Fibroblast of villous mesenchyme (primary cell): ENCODE measurements at regions not wholly inside any gene's neighbourhood (a gene's known extent, or its start where the extent isn't known, plus 50 kb on each side); places are given as distances from the start of the nearest gene placed in this dataset.
A peak's percentile ranks its signal among the peaks of the same experiment; 100 is the strongest.

Experiments used
- DNase-seq: peaks from one replicate; pipeline ENCODE4 v3.0.0-alpha.2; 2010; ENCODE audit warnings: low read depth
- H3K4me3 ChIP-seq: 2 replicates; pipeline ENCODE4 v1.5.1; 2011; ENCODE audit warnings: low read depth, mild to moderate bottlenecking, low read length
- TF ChIP-seq, protein P1 (sequence below): IDR thresholded peaks from 2 replicates; pipeline ENCODE4 v1.5.1; 2012; ENCODE audit warnings: low read depth, mild to moderate bottlenecking, low read length; ENCODE audit not compliant: insufficient read depth

DNA sequence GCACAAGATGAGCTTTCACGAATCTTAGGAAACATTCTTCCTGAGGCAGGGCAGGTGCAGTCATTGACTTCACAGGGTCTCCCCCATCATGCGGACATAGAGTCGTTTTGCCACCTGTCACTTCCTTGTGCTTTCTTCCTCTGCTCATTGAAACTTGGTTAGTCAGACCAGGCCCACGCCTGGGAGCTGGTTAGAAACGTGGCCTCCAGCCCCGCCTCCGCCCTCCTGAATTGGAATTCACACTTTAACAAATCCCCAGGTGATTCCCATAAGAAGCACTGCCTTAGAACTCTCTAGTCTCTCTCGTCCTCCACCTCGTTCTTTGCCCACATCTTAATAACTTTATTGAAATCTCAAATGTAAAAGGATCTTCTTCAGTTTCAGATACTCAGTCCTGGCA is 265.5 kb upstream of the FZD8 start:
- no peak overlapping the region for H3K4me3 ChIP-seq
- DNase-seq = no peak
- TF ChIP-seq, protein P1, sequence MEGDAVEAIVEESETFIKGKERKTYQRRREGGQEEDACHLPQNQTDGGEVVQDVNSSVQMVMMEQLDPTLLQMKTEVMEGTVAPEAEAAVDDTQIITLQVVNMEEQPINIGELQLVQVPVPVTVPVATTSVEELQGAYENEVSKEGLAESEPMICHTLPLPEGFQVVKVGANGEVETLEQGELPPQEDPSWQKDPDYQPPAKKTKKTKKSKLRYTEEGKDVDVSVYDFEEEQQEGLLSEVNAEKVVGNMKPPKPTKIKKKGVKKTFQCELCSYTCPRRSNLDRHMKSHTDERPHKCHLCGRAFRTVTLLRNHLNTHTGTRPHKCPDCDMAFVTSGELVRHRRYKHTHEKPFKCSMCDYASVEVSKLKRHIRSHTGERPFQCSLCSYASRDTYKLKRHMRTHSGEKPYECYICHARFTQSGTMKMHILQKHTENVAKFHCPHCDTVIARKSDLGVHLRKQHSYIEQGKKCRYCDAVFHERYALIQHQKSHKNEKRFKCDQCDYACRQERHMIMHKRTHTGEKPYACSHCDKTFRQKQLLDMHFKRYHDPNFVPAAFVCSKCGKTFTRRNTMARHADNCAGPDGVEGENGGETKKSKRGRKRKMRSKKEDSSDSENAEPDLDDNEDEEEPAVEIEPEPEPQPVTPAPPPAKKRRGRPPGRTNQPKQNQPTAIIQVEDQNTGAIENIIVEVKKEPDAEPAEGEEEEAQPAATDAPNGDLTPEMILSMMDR = no peak

DNA sequence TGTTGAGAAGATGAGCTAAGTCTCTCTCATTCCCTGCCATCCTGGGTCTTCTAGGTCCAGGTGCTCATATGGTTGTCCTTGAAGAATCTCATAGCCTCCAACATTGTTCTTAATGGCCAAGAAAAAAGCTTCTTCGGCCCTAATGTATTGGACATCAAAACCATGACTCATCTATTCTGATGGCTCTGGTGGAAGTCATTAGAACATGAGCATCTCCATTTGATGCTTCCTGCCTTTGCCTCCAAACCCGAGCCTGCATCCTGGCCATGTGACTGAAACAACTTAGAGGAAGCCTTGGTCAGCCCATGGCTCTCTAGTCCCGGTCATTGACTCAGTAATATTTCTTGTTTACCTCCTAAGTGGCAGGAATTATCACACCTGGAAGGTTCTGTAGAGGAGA is 264.1 kb upstream of the FZD8 start:
- H3K4me3 ChIP-seq = no peak overlapping the region
- DNase-seq = no peak
- TF ChIP-seq, protein P1 = no peak

DNA sequence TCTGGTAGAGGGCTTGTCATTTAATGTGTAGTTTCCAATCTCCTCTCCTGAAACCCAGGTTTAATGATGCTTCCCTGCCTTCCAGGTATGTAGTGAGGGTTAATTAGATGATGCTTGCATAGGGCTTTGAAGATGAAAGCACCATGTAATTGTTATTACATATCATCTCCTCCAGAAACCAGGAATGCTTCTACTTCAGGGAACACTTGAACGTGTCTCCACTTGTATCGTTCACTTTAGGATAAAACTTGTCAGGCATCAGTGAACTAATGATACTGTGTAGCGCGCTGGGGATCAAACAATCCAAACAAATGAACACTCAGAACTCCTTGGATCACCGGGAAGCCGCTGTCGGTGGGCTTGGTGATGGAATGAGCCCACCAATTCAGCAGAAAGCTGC is 260.9 kb upstream of the FZD8 start:
- no peak overlapping the region for H3K4me3 ChIP-seq
- no peak for DNase-seq
- TF ChIP-seq, protein P1 = no peak

DNA sequence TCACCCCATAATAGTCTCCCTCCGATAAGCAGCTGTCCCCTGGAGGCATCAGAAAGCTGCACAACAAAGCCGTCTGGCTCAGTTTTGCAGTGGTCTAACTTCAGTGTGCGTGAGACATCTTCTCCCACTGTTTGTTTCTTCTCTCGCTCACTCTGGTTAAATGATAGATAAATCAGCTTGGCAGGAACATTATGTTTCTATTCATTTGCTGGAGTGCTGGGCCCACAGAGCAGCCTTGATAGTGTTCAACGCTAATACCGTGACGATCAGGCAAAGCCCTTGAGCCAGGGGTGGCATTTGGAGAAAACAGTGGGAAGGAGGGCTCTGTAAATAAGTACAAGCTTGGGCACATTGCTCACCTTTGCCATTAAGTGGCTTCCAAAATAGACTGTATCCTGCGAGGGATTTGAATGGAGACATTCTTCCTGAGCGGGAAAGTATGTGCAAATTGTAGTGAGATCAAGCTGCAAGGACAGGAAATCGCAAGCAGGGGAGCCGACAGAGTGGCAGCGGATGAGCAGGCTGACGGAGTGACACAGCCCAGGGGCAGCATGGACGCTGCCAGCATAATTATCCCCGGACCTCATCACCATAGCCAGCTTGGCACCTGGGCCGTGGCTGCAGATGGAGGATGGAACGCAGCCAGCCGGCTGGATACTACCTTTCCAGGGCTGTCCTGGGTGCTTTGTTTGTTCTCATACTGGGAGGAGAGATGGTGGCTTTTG is 256.8 kb upstream of the FZD8 start:
- no peak overlapping the region for H3K4me3 ChIP-seq
- TF ChIP-seq, protein P1 = no peak
- DNase-seq = no peak

DNA sequence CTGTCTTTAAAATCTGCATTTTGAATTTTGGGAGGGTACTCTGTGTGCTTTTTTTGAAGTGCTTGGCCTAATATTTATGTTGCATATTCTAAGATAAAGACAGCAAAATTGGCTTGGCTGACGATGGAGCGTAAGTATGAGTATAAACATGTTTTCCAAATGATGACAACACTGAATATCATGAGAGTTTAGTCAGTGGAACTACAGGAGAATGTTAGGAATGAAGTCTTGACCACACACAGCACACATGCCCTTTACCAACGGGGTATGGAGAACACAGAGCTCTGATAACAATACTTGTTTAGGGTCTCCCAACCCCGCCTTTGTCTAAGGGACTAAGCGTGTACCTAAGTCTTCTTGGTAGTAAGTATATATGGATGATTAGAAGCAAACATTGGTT is 253.9 kb upstream of the FZD8 start:
- DNase-seq = peak; percentile 81
- no peak overlapping the region for H3K4me3 ChIP-seq
- TF ChIP-seq, protein P1 = no peak

DNA sequence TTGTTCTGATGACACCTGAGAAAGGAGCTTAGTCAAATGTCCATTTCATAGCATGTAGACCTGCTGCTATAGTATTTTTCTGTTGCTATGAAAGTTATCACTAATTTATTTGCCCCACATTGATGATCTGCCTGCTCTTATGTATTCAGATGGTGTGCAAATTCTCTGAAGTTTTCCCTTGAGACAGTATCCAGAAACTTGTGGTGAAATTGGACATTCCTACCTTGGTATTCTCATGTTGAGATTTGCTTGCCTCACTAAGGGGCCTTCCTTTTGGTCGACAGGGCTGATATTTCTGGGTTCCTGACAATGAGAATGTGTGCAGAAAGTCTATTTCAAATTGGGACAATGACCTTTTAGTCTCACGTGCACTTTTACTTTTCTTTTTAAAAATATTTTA is 253.2 kb upstream of the FZD8 start:
- no peak overlapping the region for H3K4me3 ChIP-seq
- TF ChIP-seq, protein P1 = no peak
- DNase-seq = no peak

DNA sequence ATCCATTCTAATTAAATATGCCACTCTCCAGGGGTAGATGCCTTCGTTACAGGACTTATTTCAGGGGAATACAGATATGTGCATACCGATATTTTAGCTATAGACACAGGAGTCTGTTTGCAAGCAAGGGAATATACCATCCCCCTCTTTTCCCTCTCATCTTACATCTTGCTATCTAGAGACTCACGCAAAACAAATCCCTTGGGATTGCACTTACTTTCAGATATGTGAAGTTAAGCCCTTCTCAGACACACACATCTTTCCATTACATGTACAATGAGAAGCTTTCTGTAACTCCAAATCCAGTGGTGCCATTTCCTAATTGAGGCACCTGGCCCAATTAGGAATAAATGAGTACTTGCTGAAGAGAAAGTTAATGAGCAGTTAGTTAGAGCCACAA is 250.4 kb upstream of the FZD8 start:
- DNase-seq = peak; percentile 77
- no peak overlapping the region for H3K4me3 ChIP-seq
- TF ChIP-seq, protein P1 = no peak
